ENCODE measurements at regions not wholly inside any gene's neighbourhood (a gene's known extent, or its start where the extent isn't known, plus 50 kb on each side); places are given as distances from the start of the nearest gene placed in this dataset.

DNA sequence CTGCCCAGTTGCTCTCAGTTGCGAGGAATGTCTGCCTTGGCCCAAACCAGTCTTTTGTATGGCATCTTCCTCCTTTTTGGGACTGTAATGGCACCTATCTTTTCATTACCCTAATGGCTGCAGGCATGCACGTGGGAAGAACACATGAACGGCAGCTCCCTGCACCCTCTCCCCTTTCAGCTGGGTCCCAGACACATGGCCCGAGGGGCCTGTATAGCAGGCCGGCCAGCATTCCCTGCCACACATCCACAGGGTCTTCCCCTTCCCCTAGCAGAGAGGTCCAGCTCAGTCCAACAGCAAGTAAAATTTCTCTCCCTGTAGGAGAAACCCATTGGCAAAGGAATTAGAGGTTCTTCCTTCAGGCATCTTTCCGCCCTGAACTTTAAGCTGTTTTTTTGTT is 829.1 kb upstream of the AGA start:
- Histone ChIP-seq H3K14ac (replicated peaks; ENCODE audit: low read depth, low read length) (no peak overlapping the region), H4K8ac (ENCODE audit: low read depth in 2 of 2, low read length in 2 of 2) (no peak overlapping the region), H3K23ac (ENCODE audit: low read depth, low read length) (no peak overlapping the region), H4K91ac (ENCODE audit: insufficient read depth, low read depth, low read length) (no peak overlapping the region), H2BK5ac (ENCODE audit: low read depth, low read length, poor library complexity, severe bottlenecking) (no peak overlapping the region), H2AK5ac (ENCODE audit: low read depth, low read length) (no peak overlapping the region), H3K79me1 (ENCODE audit: low read depth in 1 of 2, low read length in 2 of 2) (no peaks in the 10 kb centered on the region), H3K9me3 (ENCODE audit: control insufficient read depth, insufficient read depth, low read length) (no peaks in the 10 kb centered on the region), H3K36me3 (ENCODE audit: control insufficient read depth, insufficient read depth, low read length) (no peaks in the 10 kb centered on the region), H2AFZ (replicated peaks; ENCODE audit: low read length, poor library complexity) (no peak overlapping the region), H3K18ac (ENCODE audit: low read depth, low read length) (no peak overlapping the region), H2BK15ac (ENCODE audit: low read depth, low read length) (no peak overlapping the region), H2AK9ac (replicated peaks; ENCODE audit: low read depth, low read length, poor library complexity) (no peak overlapping the region), H2BK120ac (ENCODE audit: low read depth, low read length) (no peak overlapping the region), H3K9ac (ENCODE audit: low read depth, low read length) (no peak overlapping the region), H3K27ac (ENCODE audit: insufficient read depth, low read length) (no peak overlapping the region), H3K56ac (ENCODE audit: extremely low read depth, insufficient read depth, low read length) (no peak overlapping the region), H3K4me1 (ENCODE audit: control insufficient read depth, insufficient read depth, low read length) (no peaks in the 10 kb centered on the region), H3K4ac (ENCODE audit: low read depth, low read length) (no peak overlapping the region), H4K20me1 (ENCODE audit: insufficient read depth, low read length) (no peaks in the 10 kb centered on the region), H3K4me3 (ENCODE audit: insufficient read depth, low read depth, low read length) (no peak overlapping the region), H3K27me3 (ENCODE audit: control insufficient read depth, insufficient read depth, low read length) (no peaks in the 10 kb centered on the region), H4K5ac (ENCODE audit: low read depth, low read length) (no peak overlapping the region), H3K4me2 (ENCODE audit: low read depth, low read length) (no peak overlapping the region), H2BK20ac (ENCODE audit: low read depth, low read length) (no peak overlapping the region), H3K9me1 (ENCODE audit: insufficient read depth, low read length) (no peaks in the 10 kb centered on the region)
- no TSS peak for BruUV-seq (replicated peaks)
- ATAC-seq (ENCODE audit: low read depth) = no peak
- intact Hi-C loops (cut with micrococcal nuclease) (no loop called here), in situ Hi-C loops (cut with MboI; ENCODE audit: low sequenced_read_pairs) (no loop called here), dilution Hi-C loops (cut with HindIII; ENCODE audit: low sequenced_read_pairs, unreplicated experiment) (no loop called here)
- no peak for TF ChIP-seq FOS (IDR thresholded peaks at IDR 0.05; ENCODE audit: low read depth, low read length)
- TF ChIP-seq, protein P1, sequence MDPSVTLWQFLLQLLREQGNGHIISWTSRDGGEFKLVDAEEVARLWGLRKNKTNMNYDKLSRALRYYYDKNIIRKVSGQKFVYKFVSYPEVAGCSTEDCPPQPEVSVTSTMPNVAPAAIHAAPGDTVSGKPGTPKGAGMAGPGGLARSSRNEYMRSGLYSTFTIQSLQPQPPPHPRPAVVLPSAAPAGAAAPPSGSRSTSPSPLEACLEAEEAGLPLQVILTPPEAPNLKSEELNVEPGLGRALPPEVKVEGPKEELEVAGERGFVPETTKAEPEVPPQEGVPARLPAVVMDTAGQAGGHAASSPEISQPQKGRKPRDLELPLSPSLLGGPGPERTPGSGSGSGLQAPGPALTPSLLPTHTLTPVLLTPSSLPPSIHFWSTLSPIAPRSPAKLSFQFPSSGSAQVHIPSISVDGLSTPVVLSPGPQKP (IDR thresholded peaks at IDR 0.05; ENCODE audit: borderline replicate concordance, low read depth, low read length) = no peak
- TF ChIP-seq, protein P2, sequence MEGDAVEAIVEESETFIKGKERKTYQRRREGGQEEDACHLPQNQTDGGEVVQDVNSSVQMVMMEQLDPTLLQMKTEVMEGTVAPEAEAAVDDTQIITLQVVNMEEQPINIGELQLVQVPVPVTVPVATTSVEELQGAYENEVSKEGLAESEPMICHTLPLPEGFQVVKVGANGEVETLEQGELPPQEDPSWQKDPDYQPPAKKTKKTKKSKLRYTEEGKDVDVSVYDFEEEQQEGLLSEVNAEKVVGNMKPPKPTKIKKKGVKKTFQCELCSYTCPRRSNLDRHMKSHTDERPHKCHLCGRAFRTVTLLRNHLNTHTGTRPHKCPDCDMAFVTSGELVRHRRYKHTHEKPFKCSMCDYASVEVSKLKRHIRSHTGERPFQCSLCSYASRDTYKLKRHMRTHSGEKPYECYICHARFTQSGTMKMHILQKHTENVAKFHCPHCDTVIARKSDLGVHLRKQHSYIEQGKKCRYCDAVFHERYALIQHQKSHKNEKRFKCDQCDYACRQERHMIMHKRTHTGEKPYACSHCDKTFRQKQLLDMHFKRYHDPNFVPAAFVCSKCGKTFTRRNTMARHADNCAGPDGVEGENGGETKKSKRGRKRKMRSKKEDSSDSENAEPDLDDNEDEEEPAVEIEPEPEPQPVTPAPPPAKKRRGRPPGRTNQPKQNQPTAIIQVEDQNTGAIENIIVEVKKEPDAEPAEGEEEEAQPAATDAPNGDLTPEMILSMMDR (conservative IDR thresholded peaks at IDR 0.05; ENCODE audit: low read depth, low read length) = no peak
- DNase-seq = no peak
- WGBS, 2 experiments (ENCODE audit: extremely low coverage in 2 of 2, insufficient read length in 1 of 2) = no CpG with 5 or more reads among the region's 6 CpGs
- ChIA-PET POLR2A (ENCODE audit: unreplicated experiment) (no interaction called here), CTCF (no interaction called here)

All from IMR-90 (cell line).